A549 (cell line): ENCODE measurements at regions not wholly inside any gene's neighbourhood (a gene's known extent, or its start where the extent isn't known, plus 50 kb on each side); places are given as distances from the start of the nearest gene placed in this dataset.

Experiments
- CHD2 ChIP-seq: fragments of 150-350 bp; IDR thresholded peaks from 2 replicates; pipeline ENCODE4 v1.6.1; 2014; ENCODE audit warnings: low read length; ENCODE audit not compliant: partially characterized antibody
- EHF ChIP-seq: fragments of 250-450 bp; sonication (Bioruptor Pico); IDR thresholded peaks from 2 replicates; pipeline ENCODE4 v1.5.0; 2020; ENCODE audit warnings: mild to moderate bottlenecking
- EP300 ChIP-seq, 2 experiments: fragments of >200 bp; sonication (Bioruptor Twin); formaldehyde crosslinking; IDR thresholded peaks; 2 replicates in 1 of 2; 3 replicates in 1 of 2; pipeline ENCODE4 v1.6.1; 2016 to 2017
- ESRRA ChIP-seq: fragments of 150-350 bp; IDR thresholded peaks from 2 replicates; pipeline ENCODE4 v1.6.1; 2014; ENCODE audit warnings: mild to moderate bottlenecking, low read length, borderline replicate concordance
- FOSL2 ChIP-seq, 2 experiments: fragments of 450-650 bp in 1 of 2; fragments of >200 bp in 1 of 2; sonication (Bioruptor Twin) in 1 of 2; formaldehyde crosslinking; IDR thresholded peaks; 2 replicates each; pipeline versions ENCODE4 v1.5.0 to v1.6.1; 2016 to 2020; ENCODE audit warnings: mild to moderate bottlenecking in 1 of 2, moderate library complexity in 1 of 2
- JUNB ChIP-seq: fragments of >200 bp; sonication (Bioruptor Twin); formaldehyde crosslinking; IDR thresholded peaks from 2 replicates; pipeline ENCODE4 v1.6.1; 2016
- POLR2A ChIP-seq: IDR thresholded peaks from 2 replicates; pipeline ENCODE4 v1.6.1; 2012; ENCODE audit warnings: mild to moderate bottlenecking, low read length
- RAD21 ChIP-seq, 2 experiments: fragments of >200 bp in 1 of 2; sonication (Bioruptor Twin) in 1 of 2; formaldehyde crosslinking in 1 of 2; IDR thresholded peaks in 1 of 2; conservative IDR thresholded peaks in 1 of 2; 2 replicates in 1 of 2; 3 replicates in 1 of 2; pipeline ENCODE4 v1.6.1; 2012 to 2018; ENCODE audit warnings: inconsistent platforms in 1 of 2
- RCOR1 ChIP-seq: fragments of 150-350 bp; IDR thresholded peaks from 2 replicates; pipeline ENCODE4 v1.6.1; 2014; ENCODE audit warnings: antibody characterized with exemption, low read length, low read depth
- RFX5 ChIP-seq: fragments of 450-650 bp; IDR thresholded peaks from 2 replicates; pipeline ENCODE4 v1.7.1; 2014; ENCODE audit warnings: antibody characterized with exemption, mild to moderate bottlenecking, moderate library complexity
- ZNF302 ChIP-seq: fragments of 250-450 bp; sonication (Bioruptor Pico); IDR thresholded peaks from 2 replicates; pipeline ENCODE4 v1.9.0; 2021; ENCODE audit warnings: inconsistent platforms, mild to moderate bottlenecking, moderate library complexity
- TF ChIP-seq, protein P1 (sequence below): fragments of >200 bp; sonication (Bioruptor Twin); formaldehyde crosslinking; IDR thresholded peaks from 3 replicates; pipeline ENCODE4 v1.5.1; 2016
- TF ChIP-seq, protein P2 (sequence below): fragments of >200 bp; sonication (Bioruptor Twin); formaldehyde crosslinking; IDR thresholded peaks from 3 replicates; pipeline ENCODE4 v1.6.1; 2016
- TF ChIP-seq, protein P3 (sequence below): fragments of 200-600 bp; sonication (generic); IDR thresholded peaks from 2 replicates; pipeline ENCODE4 v1.6.1; 2016; ENCODE audit warnings: antibody characterized with exemption, mild to moderate bottlenecking, moderate library complexity

DNA sequence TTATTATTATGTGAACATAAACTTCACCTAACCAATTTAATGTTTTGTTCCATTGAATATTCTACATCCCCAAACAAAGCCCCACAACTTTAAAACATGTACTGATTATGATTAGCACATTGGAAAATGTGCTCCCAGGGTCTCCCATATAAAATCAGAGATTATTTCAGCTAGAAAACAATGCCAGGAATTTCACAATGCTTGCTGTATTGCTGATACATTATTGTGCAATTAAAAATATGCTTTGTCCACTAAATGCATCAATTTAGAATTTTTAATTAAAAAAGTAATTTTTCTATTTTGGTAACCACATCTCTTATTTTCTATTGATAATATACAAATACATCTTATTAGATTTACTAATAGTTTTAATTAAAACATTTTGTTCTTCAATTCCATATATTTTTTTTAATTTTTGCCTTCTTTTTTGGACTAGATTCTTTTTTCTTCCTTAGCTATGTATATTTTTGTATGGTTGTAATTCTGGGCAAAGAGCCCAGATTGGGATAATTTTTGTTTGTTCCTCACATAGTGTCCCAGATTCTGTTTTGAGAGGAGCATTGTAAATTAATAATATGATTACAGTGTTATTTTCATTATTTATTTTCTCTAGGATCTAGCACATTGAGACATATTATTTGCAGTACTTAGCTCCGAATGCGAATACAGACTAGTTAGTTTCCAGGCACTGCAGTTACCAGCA is 241.5 kb upstream of the CDH18 start:
- TF ChIP-seq EP300 (IDR thresholded peaks at IDR 0.05) (no peak), ESRRA (no peak), CHD2 (no peak), RFX5 (no peak), RCOR1 (no peak), EHF (CRISPR knock-in tag) (no peak), POLR2A (no peak), ZNF302 (CRISPR knock-in tag) (no peak), FOSL2 (IDR thresholded peaks at IDR 0.05) (no peak), FOSL2 (CRISPR knock-in tag; IDR thresholded peaks at IDR 0.05) (no peak), JUNB (no peak), RAD21 (conservative IDR thresholded peaks at IDR 0.05 in 1 of 2, IDR thresholded peaks at IDR 0.05 in 1 of 2) (no peak)
- TF ChIP-seq, protein P1, sequence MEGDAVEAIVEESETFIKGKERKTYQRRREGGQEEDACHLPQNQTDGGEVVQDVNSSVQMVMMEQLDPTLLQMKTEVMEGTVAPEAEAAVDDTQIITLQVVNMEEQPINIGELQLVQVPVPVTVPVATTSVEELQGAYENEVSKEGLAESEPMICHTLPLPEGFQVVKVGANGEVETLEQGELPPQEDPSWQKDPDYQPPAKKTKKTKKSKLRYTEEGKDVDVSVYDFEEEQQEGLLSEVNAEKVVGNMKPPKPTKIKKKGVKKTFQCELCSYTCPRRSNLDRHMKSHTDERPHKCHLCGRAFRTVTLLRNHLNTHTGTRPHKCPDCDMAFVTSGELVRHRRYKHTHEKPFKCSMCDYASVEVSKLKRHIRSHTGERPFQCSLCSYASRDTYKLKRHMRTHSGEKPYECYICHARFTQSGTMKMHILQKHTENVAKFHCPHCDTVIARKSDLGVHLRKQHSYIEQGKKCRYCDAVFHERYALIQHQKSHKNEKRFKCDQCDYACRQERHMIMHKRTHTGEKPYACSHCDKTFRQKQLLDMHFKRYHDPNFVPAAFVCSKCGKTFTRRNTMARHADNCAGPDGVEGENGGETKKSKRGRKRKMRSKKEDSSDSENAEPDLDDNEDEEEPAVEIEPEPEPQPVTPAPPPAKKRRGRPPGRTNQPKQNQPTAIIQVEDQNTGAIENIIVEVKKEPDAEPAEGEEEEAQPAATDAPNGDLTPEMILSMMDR = no peak
- TF ChIP-seq, protein P2, sequence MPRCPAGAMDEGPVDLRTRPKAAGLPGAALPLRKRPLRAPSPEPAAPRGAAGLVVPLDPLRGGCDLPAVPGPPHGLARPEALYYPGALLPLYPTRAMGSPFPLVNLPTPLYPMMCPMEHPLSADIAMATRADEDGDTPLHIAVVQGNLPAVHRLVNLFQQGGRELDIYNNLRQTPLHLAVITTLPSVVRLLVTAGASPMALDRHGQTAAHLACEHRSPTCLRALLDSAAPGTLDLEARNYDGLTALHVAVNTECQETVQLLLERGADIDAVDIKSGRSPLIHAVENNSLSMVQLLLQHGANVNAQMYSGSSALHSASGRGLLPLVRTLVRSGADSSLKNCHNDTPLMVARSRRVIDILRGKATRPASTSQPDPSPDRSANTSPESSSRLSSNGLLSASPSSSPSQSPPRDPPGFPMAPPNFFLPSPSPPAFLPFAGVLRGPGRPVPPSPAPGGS = no peak
- TF ChIP-seq, protein P3, sequence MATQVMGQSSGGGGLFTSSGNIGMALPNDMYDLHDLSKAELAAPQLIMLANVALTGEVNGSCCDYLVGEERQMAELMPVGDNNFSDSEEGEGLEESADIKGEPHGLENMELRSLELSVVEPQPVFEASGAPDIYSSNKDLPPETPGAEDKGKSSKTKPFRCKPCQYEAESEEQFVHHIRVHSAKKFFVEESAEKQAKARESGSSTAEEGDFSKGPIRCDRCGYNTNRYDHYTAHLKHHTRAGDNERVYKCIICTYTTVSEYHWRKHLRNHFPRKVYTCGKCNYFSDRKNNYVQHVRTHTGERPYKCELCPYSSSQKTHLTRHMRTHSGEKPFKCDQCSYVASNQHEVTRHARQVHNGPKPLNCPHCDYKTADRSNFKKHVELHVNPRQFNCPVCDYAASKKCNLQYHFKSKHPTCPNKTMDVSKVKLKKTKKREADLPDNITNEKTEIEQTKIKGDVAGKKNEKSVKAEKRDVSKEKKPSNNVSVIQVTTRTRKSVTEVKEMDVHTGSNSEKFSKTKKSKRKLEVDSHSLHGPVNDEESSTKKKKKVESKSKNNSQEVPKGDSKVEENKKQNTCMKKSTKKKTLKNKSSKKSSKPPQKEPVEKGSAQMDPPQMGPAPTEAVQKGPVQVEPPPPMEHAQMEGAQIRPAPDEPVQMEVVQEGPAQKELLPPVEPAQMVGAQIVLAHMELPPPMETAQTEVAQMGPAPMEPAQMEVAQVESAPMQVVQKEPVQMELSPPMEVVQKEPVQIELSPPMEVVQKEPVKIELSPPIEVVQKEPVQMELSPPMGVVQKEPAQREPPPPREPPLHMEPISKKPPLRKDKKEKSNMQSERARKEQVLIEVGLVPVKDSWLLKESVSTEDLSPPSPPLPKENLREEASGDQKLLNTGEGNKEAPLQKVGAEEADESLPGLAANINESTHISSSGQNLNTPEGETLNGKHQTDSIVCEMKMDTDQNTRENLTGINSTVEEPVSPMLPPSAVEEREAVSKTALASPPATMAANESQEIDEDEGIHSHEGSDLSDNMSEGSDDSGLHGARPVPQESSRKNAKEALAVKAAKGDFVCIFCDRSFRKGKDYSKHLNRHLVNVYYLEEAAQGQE = no peak
